AG09309 (cell line): ENCODE measurements at regions not wholly inside any gene's neighbourhood (a gene's known extent, or its start where the extent isn't known, plus 50 kb on each side); places are given as distances from the start of the nearest gene placed in this dataset.
"Not testable (repeated sequence)": the region's sequence is repeated elsewhere in the genome, so short reads cannot be mapped to it uniquely, and the experiment has no call there.

Source experiments
- DNase-seq: peaks from one replicate; pipeline ENCODE4 v3.0.0-alpha.2; 2010; ENCODE audit warnings: low read depth
- H3K4me3 ChIP-seq: 2 replicates; pipeline ENCODE4 v1.5.1; 2011; ENCODE audit warnings: mild to moderate bottlenecking, low read depth, low read length, moderate library complexity; ENCODE audit not compliant: control insufficient read depth
- CTCF ChIP-seq: IDR thresholded peaks from 2 replicates; pipeline ENCODE4 v1.5.1; 2011; ENCODE audit warnings: mild to moderate bottlenecking, low read depth, low read length, inconsistent platforms; ENCODE audit not compliant: insufficient read depth, control insufficient read depth; ENCODE audit errors: missing control alignments

- DNase-seq, result peak; percentile 70
- TF ChIP-seq CTCF, result no peak
Measured at GRCh38 chr2:31764169-31764568, 183.4 kb upstream of the SRD5A2 start.

GRCh38 chr2:31762085-31762484 lies 181.3 kb upstream of the SRD5A2 start:
- no peak overlapping the region for H3K4me3 ChIP-seq
- no peak for DNase-seq
- TF ChIP-seq CTCF, result peak; percentile 6

More at GRCh38 chr2:31764169-31764568, 183.4 kb upstream of the SRD5A2 start:
- no peak overlapping the region for H3K4me3 ChIP-seq

GRCh38 chr2:31757351-31757750 lies 176.6 kb upstream of the SRD5A2 start:
- DNase-seq, H3K4me3 ChIP-seq: not testable (repeated sequence)

DNA sequence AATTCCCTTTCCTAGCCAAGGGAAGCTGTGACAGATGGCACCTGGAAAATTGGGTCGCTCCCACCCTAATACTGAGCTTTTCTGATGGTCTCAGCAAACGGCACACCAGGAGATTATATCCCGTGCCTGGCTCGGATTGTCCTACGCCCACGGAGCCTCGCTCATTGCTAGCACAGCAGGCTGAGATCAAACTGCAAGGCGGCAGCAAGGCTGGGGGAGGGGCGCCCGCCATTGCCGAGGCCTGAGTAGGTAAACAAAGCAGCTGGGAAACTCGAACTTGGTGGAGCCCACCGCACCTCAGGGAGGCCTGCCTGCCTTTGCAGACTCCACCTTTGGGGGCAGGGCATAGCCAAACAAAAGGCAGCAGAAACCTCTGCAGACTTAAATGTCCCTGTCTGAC lies 168.0 kb upstream of the SRD5A2 start:
- not testable (repeated sequence) for H3K4me3 ChIP-seq, DNase-seq

DNA sequence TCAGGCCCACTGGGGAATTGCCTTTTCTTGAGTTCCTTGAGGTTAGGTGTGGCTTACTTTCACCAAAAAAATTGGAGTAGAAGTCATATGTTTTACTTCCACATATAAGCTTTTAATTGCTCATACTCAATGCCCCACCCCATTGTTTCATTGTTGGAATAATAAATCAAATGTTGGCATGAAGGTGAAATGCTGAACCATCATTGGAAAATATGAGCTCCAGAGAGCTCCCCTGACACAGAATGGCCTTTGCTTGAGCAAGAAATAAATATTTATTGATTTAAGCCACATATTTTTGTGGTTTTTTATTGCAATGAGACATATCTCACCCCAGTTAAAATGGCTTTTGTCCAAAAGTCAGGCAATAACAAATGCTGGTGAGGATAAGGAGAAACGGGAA lies 167.3 kb upstream of the SRD5A2 start:
- DNase-seq, result no peak
- TF ChIP-seq CTCF, result no peak
- no peak overlapping the region for H3K4me3 ChIP-seq

DNA sequence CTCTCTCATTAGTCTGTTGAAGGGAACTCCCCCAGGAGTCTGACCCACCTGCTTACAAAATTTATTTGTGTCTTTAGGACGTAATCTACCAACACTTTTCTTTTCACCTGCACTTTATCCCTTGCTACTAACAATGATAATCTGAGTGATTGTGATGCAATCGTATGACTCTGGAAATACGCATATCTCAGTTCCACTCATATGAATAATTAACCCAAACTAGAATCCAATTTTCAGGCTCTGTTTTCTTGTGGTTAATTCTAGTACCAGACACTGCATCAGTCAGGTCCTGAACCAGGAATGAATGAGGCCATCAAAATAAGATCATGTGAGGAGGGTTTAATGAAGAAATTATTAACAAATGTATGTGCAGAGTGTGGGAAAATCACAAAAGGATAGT lies 158.4 kb upstream of the SRD5A2 start:
- TF ChIP-seq CTCF, result no peak
- no peak overlapping the region for H3K4me3 ChIP-seq
- no peak for DNase-seq

- H3K4me3 ChIP-seq, result no peak overlapping the region
- DNase-seq, result no peak
- TF ChIP-seq CTCF, result no peak
Measured at GRCh38 chr2:31736695-31737454, 156.1 kb upstream of the SRD5A2 start.

DNA sequence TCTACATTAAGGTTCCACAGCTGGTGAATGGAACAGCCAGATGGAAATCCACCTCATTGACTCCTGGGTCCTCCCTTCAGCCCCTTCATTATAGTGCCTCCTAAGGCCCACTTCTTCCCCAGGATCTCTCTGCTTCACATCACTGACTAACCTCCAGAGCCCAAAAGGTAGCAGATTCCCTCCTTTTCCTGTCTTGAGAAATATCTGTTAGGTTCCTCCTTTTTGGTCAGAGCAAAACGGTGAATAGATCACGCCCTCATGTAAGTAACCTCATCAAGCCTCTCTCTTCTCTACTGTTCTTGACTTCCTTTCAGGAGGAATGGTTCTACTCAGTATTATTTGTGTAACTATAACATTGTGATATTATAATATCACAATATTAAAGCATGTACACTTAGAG lies 155.0 kb upstream of the SRD5A2 start:
- no peak for DNase-seq
- TF ChIP-seq CTCF, result no peak
- no peak overlapping the region for H3K4me3 ChIP-seq
